Panc1 (cell line): ENCODE measurements at regions not wholly inside any gene's neighbourhood (a gene's known extent, or its start where the extent isn't known, plus 50 kb on each side); places are given as distances from the start of the nearest gene placed in this dataset.

ENCODE experiments used
- ATAC-seq: fragments of 200-7000 bp; cut with Tn5 transposase; 2 replicates; pipeline ENCODE4 v1.9.1; 2020; ENCODE audit warnings: mild to moderate bottlenecking, moderate library complexity
- BruUV-seq: library from RNA; stranded (reverse); fragments of 400-500 nt; replicated peaks from 2 replicates; lab custom pipeline; 2021; lab: Mats Ljungman, UMichigan
- CTCF ChIA-PET: fragments of 300-600 bp; sonication (Branson Sonifier 250); formaldehyde crosslinking; loops from one replicate; lab custom pipeline; 2022; ENCODE audit warnings: antibody characterized with exemption; lab: Charles Lee
- POLR2A ChIA-PET: fragments of 300-600 bp; sonication (Branson Sonifier 250); formaldehyde crosslinking; loops from one replicate; lab custom pipeline; 2022; ENCODE audit warnings: antibody characterized with exemption; lab: Charles Lee
- DNase-seq: peaks from one replicate; pipeline ENCODE4 v3.0.0-alpha.2; 2010; ENCODE audit warnings: low read depth, low spot score
- H3K27ac ChIP-seq: 2 replicates; pipeline ENCODE4 v1.5.1; 2011; ENCODE audit warnings: mild to moderate bottlenecking, low read length, inconsistent platforms
- H3K27me3 ChIP-seq: fragments of 200-500 bp; sonication (Bioruptor generic); 2 replicates; pipeline ENCODE4 v1.6.0; 2014; ENCODE audit warnings: low read length, inconsistent platforms; ENCODE audit not compliant: control insufficient read depth, insufficient read depth
- H3K36me3 ChIP-seq: fragments of 200-500 bp; sonication (Bioruptor generic); 2 replicates; pipeline ENCODE4 v1.5.1; 2014; ENCODE audit warnings: inconsistent platforms, mild to moderate bottlenecking, low read length, moderate library complexity; ENCODE audit not compliant: control insufficient read depth, insufficient read depth
- H3K4me1 ChIP-seq: 2 replicates; pipeline ENCODE4 v1.5.1; 2011; ENCODE audit warnings: inconsistent platforms, mild to moderate bottlenecking, low read length, moderate library complexity; ENCODE audit not compliant: control insufficient read depth, insufficient read depth
- H3K4me3 ChIP-seq, 2 experiments: 2 replicates each; pipeline ENCODE4 v1.5.1; 2011 to 2012; ENCODE audit warnings: low read depth in 2 of 2, low read length in 2 of 2, mild to moderate bottlenecking in 2 of 2, inconsistent platforms in 1 of 2, moderate library complexity in 1 of 2
- H3K9me3 ChIP-seq: fragments of 200-500 bp; sonication (Bioruptor generic); 2 replicates; pipeline ENCODE4 v1.5.1; 2014; ENCODE audit warnings: low read depth, mild to moderate bottlenecking, inconsistent platforms, low read length, moderate library complexity; ENCODE audit not compliant: control insufficient read depth, insufficient read depth
- POLR2AphosphoS5 ChIP-seq: IDR thresholded peaks from 2 replicates; pipeline ENCODE4 v1.6.1; 2012; ENCODE audit warnings: mild to moderate bottlenecking, low read depth, low read length, moderate library complexity
- SIN3A ChIP-seq: IDR thresholded peaks from 2 replicates; pipeline ENCODE4 v1.6.1; 2012; ENCODE audit warnings: low read depth, mild to moderate bottlenecking, low read length, moderate library complexity, borderline replicate concordance; ENCODE audit not compliant: insufficient read depth
- TCF7L2 ChIP-seq: IDR thresholded peaks from 2 replicates; pipeline ENCODE4 v1.6.1; 2011; ENCODE audit warnings: mild to moderate bottlenecking, low read depth, low read length, inconsistent platforms
- in situ Hi-C: cut with HindIII; loops from 2 replicates; pipeline ENCODE4 v1.10.0; 2016; ENCODE audit warnings: low sequenced_read_pairs, low pct_unique_long_range_greater_than_20kb
- intact Hi-C: fragments of 100-400 bp; cut with micrococcal nuclease; formaldehyde crosslinking; loops from one replicate; pipeline ENCODE4 v1.10.0; 2022; ENCODE audit not compliant: unreplicated experiment
- TF ChIP-seq, protein P1 (sequence below), 2 experiments: IDR thresholded peaks; 2 replicates each; pipeline ENCODE4 v1.6.1; 2011 to 2012; ENCODE audit warnings: low read depth in 2 of 2, control low read depth in 1 of 2, low read length in 1 of 2, mild to moderate bottlenecking in 1 of 2, moderate library complexity in 1 of 2; ENCODE audit not compliant: insufficient read depth in 1 of 2
- TF ChIP-seq, protein P2 (sequence below): fragments of 450-650 bp; IDR thresholded peaks from 2 replicates; pipeline ENCODE4 v1.5.1; 2017; ENCODE audit warnings: mild to moderate bottlenecking

DNA sequence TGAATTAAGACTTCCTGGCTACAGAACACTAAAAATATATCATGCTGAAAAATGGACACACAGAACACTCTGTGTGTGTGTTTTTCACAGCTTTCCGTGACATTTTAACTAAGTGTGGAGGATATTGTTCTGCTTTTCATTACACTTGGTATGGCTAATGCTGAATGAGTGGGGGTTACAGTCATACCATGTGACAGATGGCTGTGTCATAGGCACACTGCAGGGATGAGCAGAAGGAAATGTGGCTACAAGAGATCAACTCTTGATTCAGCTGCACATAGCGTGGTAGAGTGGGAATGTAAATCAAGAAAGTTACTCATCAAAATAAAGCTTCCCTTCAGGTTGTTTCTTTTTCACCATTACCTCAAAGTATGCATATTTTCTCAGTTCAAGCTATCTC lies 669.8 kb downstream of the IQCM start:
- no TSS peak for BruUV-seq
- Histone ChIP-seq H3K36me3 (no peaks in the 10 kb centered on the region), H3K9me3 (no peaks in the 10 kb centered on the region), H3K4me1 (no peaks in the 10 kb centered on the region), H3K27me3 (no peaks in the 10 kb centered on the region), H3K4me3 (no peak overlapping the region), H3K27ac (no peak overlapping the region)
- ATAC-seq (no peak), DNase-seq (no peak)
- ChIA-PET POLR2A (no interaction called here), CTCF (no interaction called here)
- TF ChIP-seq, protein P1, sequence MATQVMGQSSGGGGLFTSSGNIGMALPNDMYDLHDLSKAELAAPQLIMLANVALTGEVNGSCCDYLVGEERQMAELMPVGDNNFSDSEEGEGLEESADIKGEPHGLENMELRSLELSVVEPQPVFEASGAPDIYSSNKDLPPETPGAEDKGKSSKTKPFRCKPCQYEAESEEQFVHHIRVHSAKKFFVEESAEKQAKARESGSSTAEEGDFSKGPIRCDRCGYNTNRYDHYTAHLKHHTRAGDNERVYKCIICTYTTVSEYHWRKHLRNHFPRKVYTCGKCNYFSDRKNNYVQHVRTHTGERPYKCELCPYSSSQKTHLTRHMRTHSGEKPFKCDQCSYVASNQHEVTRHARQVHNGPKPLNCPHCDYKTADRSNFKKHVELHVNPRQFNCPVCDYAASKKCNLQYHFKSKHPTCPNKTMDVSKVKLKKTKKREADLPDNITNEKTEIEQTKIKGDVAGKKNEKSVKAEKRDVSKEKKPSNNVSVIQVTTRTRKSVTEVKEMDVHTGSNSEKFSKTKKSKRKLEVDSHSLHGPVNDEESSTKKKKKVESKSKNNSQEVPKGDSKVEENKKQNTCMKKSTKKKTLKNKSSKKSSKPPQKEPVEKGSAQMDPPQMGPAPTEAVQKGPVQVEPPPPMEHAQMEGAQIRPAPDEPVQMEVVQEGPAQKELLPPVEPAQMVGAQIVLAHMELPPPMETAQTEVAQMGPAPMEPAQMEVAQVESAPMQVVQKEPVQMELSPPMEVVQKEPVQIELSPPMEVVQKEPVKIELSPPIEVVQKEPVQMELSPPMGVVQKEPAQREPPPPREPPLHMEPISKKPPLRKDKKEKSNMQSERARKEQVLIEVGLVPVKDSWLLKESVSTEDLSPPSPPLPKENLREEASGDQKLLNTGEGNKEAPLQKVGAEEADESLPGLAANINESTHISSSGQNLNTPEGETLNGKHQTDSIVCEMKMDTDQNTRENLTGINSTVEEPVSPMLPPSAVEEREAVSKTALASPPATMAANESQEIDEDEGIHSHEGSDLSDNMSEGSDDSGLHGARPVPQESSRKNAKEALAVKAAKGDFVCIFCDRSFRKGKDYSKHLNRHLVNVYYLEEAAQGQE (IDR thresholded peaks at IDR 0.05; ENCODE audit: insufficient read depth in 1 of 2, low read depth in 2 of 2, low read length in 1 of 2) = no peak
- no peak for TF ChIP-seq POLR2AphosphoS5
- no peak for TF ChIP-seq SIN3A
- TF ChIP-seq, protein P2, sequence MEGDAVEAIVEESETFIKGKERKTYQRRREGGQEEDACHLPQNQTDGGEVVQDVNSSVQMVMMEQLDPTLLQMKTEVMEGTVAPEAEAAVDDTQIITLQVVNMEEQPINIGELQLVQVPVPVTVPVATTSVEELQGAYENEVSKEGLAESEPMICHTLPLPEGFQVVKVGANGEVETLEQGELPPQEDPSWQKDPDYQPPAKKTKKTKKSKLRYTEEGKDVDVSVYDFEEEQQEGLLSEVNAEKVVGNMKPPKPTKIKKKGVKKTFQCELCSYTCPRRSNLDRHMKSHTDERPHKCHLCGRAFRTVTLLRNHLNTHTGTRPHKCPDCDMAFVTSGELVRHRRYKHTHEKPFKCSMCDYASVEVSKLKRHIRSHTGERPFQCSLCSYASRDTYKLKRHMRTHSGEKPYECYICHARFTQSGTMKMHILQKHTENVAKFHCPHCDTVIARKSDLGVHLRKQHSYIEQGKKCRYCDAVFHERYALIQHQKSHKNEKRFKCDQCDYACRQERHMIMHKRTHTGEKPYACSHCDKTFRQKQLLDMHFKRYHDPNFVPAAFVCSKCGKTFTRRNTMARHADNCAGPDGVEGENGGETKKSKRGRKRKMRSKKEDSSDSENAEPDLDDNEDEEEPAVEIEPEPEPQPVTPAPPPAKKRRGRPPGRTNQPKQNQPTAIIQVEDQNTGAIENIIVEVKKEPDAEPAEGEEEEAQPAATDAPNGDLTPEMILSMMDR = no peak
- TF ChIP-seq TCF7L2 = no peak
- intact Hi-C loops (no loop called here), in situ Hi-C loops (no loop called here)

DNA sequence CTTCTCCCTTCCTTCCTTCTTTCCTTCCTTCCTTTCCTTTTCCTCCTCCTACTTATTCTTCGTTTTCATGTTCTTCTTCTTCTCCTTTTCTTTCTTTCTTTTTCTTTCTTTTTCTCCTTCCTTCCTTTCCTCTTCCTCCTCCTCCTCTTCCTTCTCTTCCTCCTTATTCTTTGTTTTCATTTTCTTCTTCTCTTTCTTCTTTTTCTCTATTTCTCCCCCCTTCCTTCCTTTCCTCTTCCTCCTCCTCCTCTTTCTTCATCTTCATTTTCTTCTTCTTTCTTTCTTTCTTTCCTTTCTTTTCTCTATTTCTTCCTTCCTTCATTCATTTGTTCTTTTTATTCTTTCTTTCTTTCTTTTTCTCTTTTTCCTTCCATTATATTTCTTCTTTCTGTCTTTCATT lies 671.6 kb downstream of the IQCM start:
- ATAC-seq (no peak), DNase-seq (no peak)
- in situ Hi-C loops = no loop called here
- TF ChIP-seq, protein P1 (IDR thresholded peaks at IDR 0.05; ENCODE audit: insufficient read depth in 1 of 2, low read depth in 2 of 2, low read length in 1 of 2) = no peak
- no peak for TF ChIP-seq SIN3A
- BruUV-seq = no TSS peak
- H3K36me3 ChIP-seq = no peaks in the 10 kb centered on the region
- H3K9me3 ChIP-seq = no peaks in the 10 kb centered on the region
- H3K27me3 ChIP-seq = no peaks in the 10 kb centered on the region
- H3K27ac ChIP-seq = no peak overlapping the region
- no peaks in the 10 kb centered on the region for H3K4me1 ChIP-seq
- intact Hi-C loops = no loop called here
- POLR2A ChIA-PET = no interaction called here
- CTCF ChIA-PET = no interaction called here
- no peak overlapping the region for H3K4me3 ChIP-seq
